Lower lobe of right lung (tissue), 2 donors: ENCODE measurements at regions not wholly inside any gene's neighbourhood (a gene's known extent, or its start where the extent isn't known, plus 50 kb on each side); places are given as distances from the start of the nearest gene placed in this dataset.

Experiments
- ATAC-seq, 2 donors: fragments of 200-7000 bp; cut with Tn5 transposase; one replicate each; pipeline ENCODE4 v1.9.1; 2020 to 2022; ENCODE audit warnings: mild to moderate bottlenecking in 2 of 2, moderate library complexity in 2 of 2
- DNase-seq: peaks from one replicate; pipeline ENCODE4 v3.0.0-alpha.2; 2020
- H3K27ac ChIP-seq: fragments of 200-600 bp; one replicate; pipeline ENCODE4 v1.8.0; 2022
- H3K27me3 ChIP-seq: fragments of 200-600 bp; one replicate; pipeline ENCODE4 v1.8.0; 2022; ENCODE audit warnings: low read depth
- H3K36me3 ChIP-seq: fragments of 200-600 bp; one replicate; pipeline ENCODE4 v1.8.0; 2022; ENCODE audit warnings: mild to moderate bottlenecking
- H3K4me1 ChIP-seq: fragments of 200-600 bp; one replicate; pipeline ENCODE4 v1.8.0; 2022
- H3K4me3 ChIP-seq: fragments of 200-600 bp; one replicate; pipeline ENCODE4 v1.8.0; 2022; ENCODE audit warnings: mild to moderate bottlenecking
- H3K9me3 ChIP-seq: fragments of 200-600 bp; one replicate; pipeline ENCODE4 v1.8.0; 2022
- CTCF ChIP-seq: fragments of 200-600 bp; IDR thresholded peaks from one replicate; pipeline ENCODE4 v1.8.0; 2022; ENCODE audit warnings: antibody characterized with exemption, mild to moderate bottlenecking
- intact Hi-C: fragments of 100-400 bp; cut with DNase I; formaldehyde crosslinking; loops from one replicate; pipeline ENCODE4 v1.11.0; 2022
- donor health status: DM: no; HTN: yes; CAD: no; lungs with severe emphysema.

- no peak for TF ChIP-seq CTCF
- no peaks in the 10 kb centered on the region for H3K27me3 ChIP-seq
- DNase-seq (no peak), ATAC-seq (no peak)
- no peaks in the 10 kb centered on the region for H3K36me3 ChIP-seq
- no peak overlapping the region for H3K27ac ChIP-seq
- H3K4me1 ChIP-seq, result no peaks in the 10 kb centered on the region
- intact Hi-C loops, result no loop called here
- H3K9me3 ChIP-seq, result no peaks in the 10 kb centered on the region
- H3K4me3 ChIP-seq, result no peak overlapping the region
Measured at GRCh38 chr12:38477340-38478090, 160.9 kb downstream of the ALG10B start.

GRCh38 chr12:38480594-38480993, 164.0 kb downstream of the ALG10B start:
- intact Hi-C loops, result no loop called here

GRCh38 chr12:38484821-38485449, 168.4 kb downstream of the ALG10B start:
- ATAC-seq (no peak), DNase-seq (no peak)
- Histone ChIP-seq H3K4me3 (no peak overlapping the region), H3K27me3 (no peaks in the 10 kb centered on the region), H3K9me3 (no peaks in the 10 kb centered on the region), H3K27ac (no peak overlapping the region), H3K36me3 (no peaks in the 10 kb centered on the region), H3K4me1 (no peaks in the 10 kb centered on the region)
- intact Hi-C loops, result no loop called here
- TF ChIP-seq CTCF, result no peak

More at GRCh38 chr12:38480594-38480993, 164.0 kb downstream of the ALG10B start:
- no peaks in the 10 kb centered on the region for H3K4me1 ChIP-seq
- no peak for TF ChIP-seq CTCF
- H3K4me3 ChIP-seq, result no peak overlapping the region
- no peaks in the 10 kb centered on the region for H3K36me3 ChIP-seq
- no peak for ATAC-seq
- H3K27ac ChIP-seq, result no peak overlapping the region
- H3K27me3 ChIP-seq, result no peaks in the 10 kb centered on the region
- H3K9me3 ChIP-seq, result no peaks in the 10 kb centered on the region
- DNase-seq, result no peak

- H3K27ac ChIP-seq, result no peak overlapping the region
- ATAC-seq (no peak), DNase-seq (no peak)
- H3K4me1 ChIP-seq, result no peaks in the 10 kb centered on the region
- no peaks in the 10 kb centered on the region for H3K9me3 ChIP-seq
- H3K27me3 ChIP-seq, result no peaks in the 10 kb centered on the region
- H3K4me3 ChIP-seq, result no peak overlapping the region
- no peak for TF ChIP-seq CTCF
- intact Hi-C loops, result no loop called here
- H3K36me3 ChIP-seq, result no peaks in the 10 kb centered on the region
Measured at GRCh38 chr12:38488866-38489265, 172.3 kb downstream of the ALG10B start.

GRCh38 chr12:38490073-38490472, 173.5 kb downstream of the ALG10B start:
- intact Hi-C loops, result no loop called here
- no peaks in the 10 kb centered on the region for H3K4me1 ChIP-seq
- H3K36me3 ChIP-seq, result no peaks in the 10 kb centered on the region
- no peaks in the 10 kb centered on the region for H3K9me3 ChIP-seq
- no peak overlapping the region for H3K4me3 ChIP-seq
- no peak overlapping the region for H3K27ac ChIP-seq
- no peaks in the 10 kb centered on the region for H3K27me3 ChIP-seq
- DNase-seq (no peak), ATAC-seq (no peak)
- no peak for TF ChIP-seq CTCF
